NB4 (cell line): ENCODE measurements at regions not wholly inside any gene's neighbourhood (a gene's known extent, or its start where the extent isn't known, plus 50 kb on each side); places are given as distances from the start of the nearest gene placed in this dataset.

ENCODE experiments used
- MAX ChIP-seq: IDR thresholded peaks from 2 replicates; pipeline ENCODE4 v1.6.1; 2011; ENCODE audit warnings: low read depth, low read length
- POLR2A ChIP-seq: IDR thresholded peaks from 2 replicates; pipeline ENCODE4 v1.6.1; 2011; ENCODE audit warnings: mild to moderate bottlenecking; ENCODE audit not compliant: insufficient read length; ENCODE audit errors: extremely low read depth
- TF ChIP-seq, protein P1 (sequence below): IDR thresholded peaks from one replicate; pipeline ENCODE4 v1.5.1; 2012; ENCODE audit warnings: low read depth, low read length

GRCh38 chr14:79939235-79939634, 272.1 kb downstream of the DIO2 start:
- TF ChIP-seq, protein P1, sequence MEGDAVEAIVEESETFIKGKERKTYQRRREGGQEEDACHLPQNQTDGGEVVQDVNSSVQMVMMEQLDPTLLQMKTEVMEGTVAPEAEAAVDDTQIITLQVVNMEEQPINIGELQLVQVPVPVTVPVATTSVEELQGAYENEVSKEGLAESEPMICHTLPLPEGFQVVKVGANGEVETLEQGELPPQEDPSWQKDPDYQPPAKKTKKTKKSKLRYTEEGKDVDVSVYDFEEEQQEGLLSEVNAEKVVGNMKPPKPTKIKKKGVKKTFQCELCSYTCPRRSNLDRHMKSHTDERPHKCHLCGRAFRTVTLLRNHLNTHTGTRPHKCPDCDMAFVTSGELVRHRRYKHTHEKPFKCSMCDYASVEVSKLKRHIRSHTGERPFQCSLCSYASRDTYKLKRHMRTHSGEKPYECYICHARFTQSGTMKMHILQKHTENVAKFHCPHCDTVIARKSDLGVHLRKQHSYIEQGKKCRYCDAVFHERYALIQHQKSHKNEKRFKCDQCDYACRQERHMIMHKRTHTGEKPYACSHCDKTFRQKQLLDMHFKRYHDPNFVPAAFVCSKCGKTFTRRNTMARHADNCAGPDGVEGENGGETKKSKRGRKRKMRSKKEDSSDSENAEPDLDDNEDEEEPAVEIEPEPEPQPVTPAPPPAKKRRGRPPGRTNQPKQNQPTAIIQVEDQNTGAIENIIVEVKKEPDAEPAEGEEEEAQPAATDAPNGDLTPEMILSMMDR: no peak
- TF ChIP-seq MAX (no peak), POLR2A (no peak)
